GM19455 (cell line): ENCODE measurements at regions not wholly inside any gene's neighbourhood (a gene's known extent, or its start where the extent isn't known, plus 50 kb on each side); places are given as distances from the start of the nearest gene placed in this dataset.
"Not testable (repeated sequence)": the region's sequence is repeated elsewhere in the genome, so short reads cannot be mapped to it uniquely, and the experiment has no call there.

Experiments
- ATAC-seq: cut with Tn5 transposase; IDR thresholded peaks from one replicate; pipeline ENCODE4 v1.9.1; 2021; ENCODE audit not compliant: unreplicated experiment

DNA sequence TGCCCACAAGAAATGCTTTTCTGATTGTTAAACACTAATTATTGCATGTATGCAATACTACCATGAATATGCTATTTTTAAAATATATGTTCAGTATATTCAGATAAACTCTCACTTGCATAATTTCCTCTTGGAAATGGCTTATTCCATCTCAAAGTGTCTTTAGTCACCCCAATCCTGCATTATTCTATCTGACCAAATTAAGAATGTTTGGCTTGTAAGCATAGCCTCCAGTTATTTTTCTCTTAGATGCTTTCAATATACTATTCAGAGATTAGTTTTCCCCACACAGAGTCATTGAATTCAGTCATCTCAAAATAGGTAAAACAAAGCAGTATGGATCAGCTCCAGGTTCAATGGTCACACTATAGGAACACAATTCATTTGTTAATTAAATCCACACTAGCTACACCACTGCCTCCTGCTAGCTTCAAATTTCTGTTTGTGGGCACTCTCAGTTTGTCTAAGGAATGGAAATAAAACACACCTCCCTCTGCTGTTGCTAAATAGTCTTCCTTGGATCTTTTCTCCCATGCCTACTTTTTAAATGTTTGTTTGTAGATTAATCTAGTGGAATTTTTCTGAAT lies 134.6 kb upstream of the TBCA start:
- ATAC-seq, result no peak

GRCh38 chr5:77909237-77909636 lies 133.1 kb upstream of the TBCA start:
- no peak for ATAC-seq

DNA sequence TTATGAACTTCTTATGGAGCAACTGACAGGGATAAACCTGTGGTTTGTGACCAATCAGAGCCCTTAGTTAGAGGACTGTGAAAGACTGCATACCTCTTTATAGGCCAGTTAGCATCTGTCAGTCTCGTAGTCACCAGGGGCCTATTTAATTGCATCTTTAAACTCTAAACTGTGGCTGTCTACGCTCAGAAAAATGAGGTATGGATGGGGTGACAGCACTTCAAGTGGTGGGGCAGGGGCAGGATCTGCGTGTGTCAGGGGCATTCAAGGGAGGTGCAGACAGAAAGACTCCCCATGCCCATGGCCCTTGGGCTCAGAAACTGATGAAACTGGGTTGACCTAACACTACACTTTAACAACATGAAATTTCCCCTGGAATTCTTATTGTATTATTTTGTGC lies 132.6 kb upstream of the TBCA start:
- no peak for ATAC-seq

GRCh38 chr5:77907786-77908185 lies 131.6 kb upstream of the TBCA start:
- ATAC-seq, result no peak

DNA sequence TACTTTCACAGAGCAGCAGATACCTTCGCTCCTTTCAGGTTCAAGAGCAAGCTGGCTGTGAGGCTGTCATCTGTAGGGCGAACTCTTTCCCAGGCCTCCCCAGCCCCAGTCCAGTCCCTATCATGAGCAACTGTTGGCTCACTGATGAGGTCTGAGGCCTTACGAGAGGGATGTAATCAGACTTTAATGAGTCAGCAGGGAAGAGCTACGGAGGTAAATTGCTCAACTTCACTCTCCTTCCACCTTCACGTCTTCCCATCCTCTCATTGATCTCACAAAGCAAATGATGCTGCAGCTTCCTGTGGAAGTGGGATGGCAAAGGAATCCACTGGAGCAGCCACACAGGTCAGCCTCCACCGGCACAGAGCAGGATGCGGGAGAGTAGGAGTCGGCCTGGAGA lies 130.7 kb upstream of the TBCA start:
- no peak for ATAC-seq

DNA sequence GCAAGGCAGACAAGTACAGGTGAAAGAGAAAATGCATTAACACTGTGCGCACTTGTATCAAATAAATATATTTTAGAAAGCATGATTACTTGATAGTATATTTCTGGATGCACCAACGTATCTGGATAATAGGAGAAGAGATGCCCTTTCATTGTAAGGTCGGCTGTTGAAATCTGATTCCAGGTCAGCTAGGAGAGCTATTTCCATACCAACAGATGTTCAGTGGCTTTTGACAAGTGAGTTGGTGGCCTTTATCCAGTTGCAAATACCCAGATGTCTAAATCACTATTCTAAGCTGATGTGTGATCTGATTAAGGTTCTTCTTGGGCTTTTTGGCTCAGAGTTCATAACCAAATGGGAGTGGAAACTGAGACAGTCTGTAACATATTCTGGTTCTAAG lies 128.2 kb upstream of the TBCA start:
- no peak for ATAC-seq

- no peak for ATAC-seq
Observed at GRCh38 chr5:77900691-77901090, 124.6 kb upstream of the TBCA start.

DNA sequence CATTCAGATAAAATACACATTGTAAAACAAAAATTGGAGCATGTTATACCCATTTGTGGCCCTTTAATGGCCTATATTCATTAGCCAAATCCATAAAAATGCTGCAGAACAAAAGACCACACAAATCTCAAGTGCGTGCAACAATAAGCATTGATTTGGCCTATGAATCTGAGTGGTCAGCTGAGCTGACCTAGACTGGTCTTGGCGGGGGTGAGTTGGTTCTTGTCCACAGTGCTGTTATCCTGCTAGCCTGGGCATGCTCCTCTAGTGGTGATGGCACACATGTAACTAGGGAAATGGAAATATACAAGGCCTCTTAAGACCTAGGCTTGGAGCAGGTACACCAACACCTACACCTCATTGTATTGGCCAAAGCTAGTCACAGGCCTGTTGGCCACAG lies 122.2 kb upstream of the TBCA start:
- ATAC-seq, result no peak

DNA sequence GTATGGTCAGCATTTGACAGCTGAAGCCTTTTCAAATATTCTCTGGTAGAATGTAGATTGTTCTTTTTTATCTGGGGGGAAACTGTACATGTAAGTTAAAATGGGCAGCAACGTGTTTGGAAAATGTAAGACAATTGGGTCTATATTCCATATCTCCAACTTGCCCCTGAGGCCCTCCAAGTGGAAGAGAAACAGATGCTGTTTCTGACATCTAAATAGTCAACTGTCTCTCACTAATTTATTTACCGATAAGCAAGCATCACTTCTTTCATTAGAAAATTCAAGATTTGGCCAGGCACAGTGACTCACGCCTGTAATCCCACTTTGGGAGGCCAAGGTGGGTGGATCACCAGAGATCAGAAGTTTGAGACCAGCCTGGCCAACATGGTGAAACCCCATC lies 120.2 kb upstream of the TBCA start:
- no peak for ATAC-seq

- ATAC-seq, result not testable (repeated sequence)
Observed at GRCh38 chr5:77894103-77894502, 118.0 kb upstream of the TBCA start.

GRCh38 chr5:77893225-77893860 lies 117.2 kb upstream of the TBCA start:
- no peak for ATAC-seq

GRCh38 chr5:77892061-77893010 lies 116.2 kb upstream of the TBCA start:
- ATAC-seq, result no peak

GRCh38 chr5:77885519-77885918 lies 109.4 kb upstream of the TBCA start:
- no peak for ATAC-seq

- ATAC-seq, result no peak
Observed at GRCh38 chr5:77882670-77883257, 106.6 kb upstream of the TBCA start.

- ATAC-seq, result no peak
Observed at GRCh38 chr5:77881528-77881927, 105.4 kb upstream of the TBCA start.

- no peak for ATAC-seq
Observed at GRCh38 chr5:77877516-77878355, 101.6 kb upstream of the TBCA start.

DNA sequence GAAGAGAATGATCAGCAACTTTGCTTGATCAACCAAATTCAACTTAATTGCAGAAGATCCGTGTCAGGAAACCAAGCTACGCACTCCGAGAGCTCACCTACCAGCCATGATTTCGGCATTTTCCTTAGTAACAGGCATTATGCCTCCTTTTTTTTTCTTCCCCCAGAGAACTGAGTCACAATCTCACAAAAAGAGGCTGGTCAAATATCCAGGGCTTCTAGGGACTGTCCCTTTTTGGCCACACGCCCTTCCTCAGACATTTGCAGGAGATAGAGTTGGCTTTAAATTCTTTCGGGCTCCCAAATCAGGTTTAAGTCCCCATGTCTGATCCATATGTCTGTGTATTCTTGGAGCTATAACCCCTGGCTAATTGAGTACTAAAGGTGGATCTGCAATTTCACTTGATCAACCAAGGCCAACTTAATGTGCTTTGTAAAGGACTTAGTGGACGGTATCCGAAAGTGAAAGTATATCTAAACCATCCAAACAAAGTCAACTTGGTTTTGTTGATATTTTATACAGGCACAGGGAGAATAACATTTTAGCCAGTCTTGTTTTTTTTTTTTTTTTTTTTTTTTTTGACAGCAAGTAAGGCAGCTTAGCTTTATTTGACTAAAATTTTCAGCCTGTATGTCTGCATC lies 100.8 kb upstream of the TBCA start:
- no peak for ATAC-seq

GRCh38 chr5:77876316-77876715 lies 100.2 kb upstream of the TBCA start:
- ATAC-seq, result no peak

DNA sequence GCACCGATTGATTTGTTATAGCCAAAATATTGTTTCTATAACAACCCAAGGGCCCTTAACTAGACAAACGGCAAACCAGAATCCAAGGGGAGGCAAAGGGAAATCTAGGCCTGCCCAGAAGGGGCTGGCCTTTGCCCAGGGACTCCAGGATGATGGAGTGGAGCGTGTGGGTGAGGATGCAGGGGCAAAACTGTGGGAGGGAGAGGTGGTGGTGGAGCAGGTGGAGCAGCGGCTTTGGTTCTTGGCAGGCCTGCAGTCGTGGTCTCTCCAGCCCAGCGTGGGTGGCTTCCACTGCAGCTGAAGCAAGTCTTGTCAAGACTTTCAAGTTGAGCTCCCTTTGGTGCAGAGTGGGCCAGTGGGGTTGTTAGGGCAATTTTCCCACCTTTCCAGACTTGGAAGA lies 98.6 kb upstream of the TBCA start:
- ATAC-seq, result no peak

DNA sequence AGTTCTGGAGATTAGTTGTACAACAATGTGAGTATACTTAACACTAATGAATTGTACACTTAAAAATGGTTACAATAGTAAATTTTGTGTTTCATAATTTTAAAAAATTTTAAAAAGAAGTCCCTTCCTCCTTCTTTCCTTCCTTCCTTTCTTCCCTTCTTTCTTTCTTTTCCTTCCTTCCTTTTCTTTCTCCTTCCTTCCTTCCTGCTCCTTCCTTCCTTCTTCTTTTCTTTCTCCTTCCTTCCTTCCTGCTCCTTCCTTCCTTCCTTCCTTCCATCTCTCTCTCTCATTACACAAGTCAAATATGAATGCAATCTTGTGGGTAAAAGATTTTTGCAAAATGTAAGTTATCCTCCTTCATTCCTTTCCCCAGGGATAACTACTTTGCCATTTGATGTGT lies 97.1 kb upstream of the TBCA start:
- no peak for ATAC-seq
